Liver (tissue), 8 donors: ENCODE measurements at regions not wholly inside any gene's neighbourhood (a gene's known extent, or its start where the extent isn't known, plus 50 kb on each side); places are given as distances from the start of the nearest gene placed in this dataset.

ENCODE experiments used
- DNase-seq: peaks from one replicate; pipeline ENCODE4 v3.0.0-alpha.2; 2017; ENCODE audit warnings: low spot score
- H3K27ac ChIP-seq, 2 donors: one replicate each; pipeline ENCODE4 v1.7.0; 2013; ENCODE audit warnings: inconsistent platforms in 2 of 2, low read length in 2 of 2, control low read depth in 1 of 2, low read depth in 1 of 2, mild to moderate bottlenecking in 1 of 2
- H3K27me3 ChIP-seq, 4 donors: one replicate each; pipeline versions ENCODE4 v1.6.1 to v1.7.0; 2013; ENCODE audit warnings: low read length in 3 of 4, inconsistent platforms in 1 of 4, mild to moderate bottlenecking in 1 of 4, moderate library complexity in 1 of 4; ENCODE audit not compliant: control insufficient read depth in 4 of 4, insufficient read depth in 4 of 4
- H3K36me3 ChIP-seq, 4 donors: one replicate each; pipeline versions ENCODE4 v1.6.1 to v1.7.0; 2013; ENCODE audit warnings: low read length in 3 of 4, mild to moderate bottlenecking in 3 of 4, low read depth in 1 of 4, moderate library complexity in 1 of 4; ENCODE audit not compliant: control insufficient read depth in 4 of 4, insufficient read depth in 3 of 4
- H3K4me1 ChIP-seq, 4 donors: one replicate each; pipeline versions ENCODE4 v1.6.1 to v1.7.0; 2013; ENCODE audit warnings: low read length in 3 of 4, mild to moderate bottlenecking in 3 of 4, moderate library complexity in 1 of 4; ENCODE audit not compliant: control insufficient read depth in 4 of 4, insufficient read depth in 4 of 4
- H3K4me3 ChIP-seq, 3 donors: one replicate each; pipeline versions ENCODE4 v1.6.1 to v1.7.0; 2013; ENCODE audit warnings: low read length in 3 of 3, control low read depth in 1 of 3, low read depth in 1 of 3, mild to moderate bottlenecking in 1 of 3
- H3K9ac ChIP-seq, 2 donors: one replicate each; pipeline ENCODE4 v1.7.0; 2013; ENCODE audit warnings: low read length in 2 of 2, mild to moderate bottlenecking in 2 of 2, moderate library complexity in 2 of 2, control low read depth in 1 of 2, low read depth in 1 of 2
- H3K9me3 ChIP-seq, 4 donors: one replicate each; pipeline versions ENCODE4 v1.6.1 to v1.7.0; 2013; ENCODE audit warnings: low read length in 3 of 4; ENCODE audit not compliant: control insufficient read depth in 4 of 4
- ATF3 ChIP-seq: IDR thresholded peaks from 2 replicates; pipeline ENCODE4 v1.6.1; 2016; ENCODE audit warnings: antibody characterized with exemption
- CTCF ChIP-seq: fragments of 150-350 bp; IDR thresholded peaks from 2 replicates; pipeline ENCODE4 v1.5.1; 2017; ENCODE audit warnings: improper control_type of control experiment, low read depth, low read length; ENCODE audit not compliant: missing input control
- EGR1 ChIP-seq, 2 donors: IDR thresholded peaks; 2 replicates each; pipeline ENCODE4 v1.6.1; 2016 to 2018; ENCODE audit warnings: antibody characterized with exemption in 2 of 2, low read depth in 2 of 2
- FOXA1 ChIP-seq: IDR thresholded peaks from 2 replicates; pipeline ENCODE4 v1.6.1; 2016; ENCODE audit warnings: antibody characterized with exemption
- FOXA2 ChIP-seq: IDR thresholded peaks from 2 replicates; pipeline ENCODE4 v1.6.1; 2016; ENCODE audit warnings: antibody characterized with exemption
- HNF4A ChIP-seq, 2 donors: conservative IDR thresholded peaks; 2 replicates each; pipeline ENCODE4 v1.6.1; 2016; ENCODE audit warnings: antibody characterized with exemption in 2 of 2, mild to moderate bottlenecking in 2 of 2
- HNF4G ChIP-seq: IDR thresholded peaks from 2 replicates; pipeline ENCODE4 v1.6.1; 2016; ENCODE audit warnings: antibody characterized with exemption
- JUND ChIP-seq, 2 donors: IDR thresholded peaks; 2 replicates each; pipeline ENCODE4 v1.6.1; 2016; ENCODE audit warnings: antibody characterized with exemption in 2 of 2
- MAX ChIP-seq: IDR thresholded peaks from 2 replicates; pipeline ENCODE4 v1.6.1; 2016; ENCODE audit warnings: antibody characterized with exemption
- NR2F2 ChIP-seq: IDR thresholded peaks from 2 replicates; pipeline ENCODE4 v1.6.1; 2016; ENCODE audit warnings: antibody characterized with exemption
- RAD21 ChIP-seq, 2 donors: IDR thresholded peaks; 2 replicates each; pipeline ENCODE4 v1.6.1; 2016; ENCODE audit warnings: antibody characterized with exemption in 2 of 2, mild to moderate bottlenecking in 2 of 2
- REST ChIP-seq: IDR thresholded peaks from 2 replicates; pipeline ENCODE4 v1.6.1; 2016; ENCODE audit warnings: antibody characterized with exemption, mild to moderate bottlenecking
- RXRA ChIP-seq, 2 donors: IDR thresholded peaks; 2 replicates each; pipeline ENCODE4 v1.6.1; 2017 to 2018; ENCODE audit warnings: antibody characterized with exemption in 2 of 2, mild to moderate bottlenecking in 1 of 2
- SP1 ChIP-seq: IDR thresholded peaks from 2 replicates; pipeline ENCODE4 v1.6.1; 2018; ENCODE audit warnings: antibody characterized with exemption, mild to moderate bottlenecking
- ZBTB33 ChIP-seq: IDR thresholded peaks from 2 replicates; pipeline ENCODE4 v1.6.1; 2016; ENCODE audit warnings: antibody characterized with exemption
- WGBS: extraction: QIAGEN DNeasy Blood & Tissue Kit; methylation state at CpG from one replicate; pipeline ENCODE4 v1.1.7; 2013; 5-methylcytosine and 5-hydroxymethylcytosine counted together
- donor health status: healthy.
- donor health status: healthy.
- donor health status: healthy.
- donor health status: healthy.
- donor health status: healthy.

DNA sequence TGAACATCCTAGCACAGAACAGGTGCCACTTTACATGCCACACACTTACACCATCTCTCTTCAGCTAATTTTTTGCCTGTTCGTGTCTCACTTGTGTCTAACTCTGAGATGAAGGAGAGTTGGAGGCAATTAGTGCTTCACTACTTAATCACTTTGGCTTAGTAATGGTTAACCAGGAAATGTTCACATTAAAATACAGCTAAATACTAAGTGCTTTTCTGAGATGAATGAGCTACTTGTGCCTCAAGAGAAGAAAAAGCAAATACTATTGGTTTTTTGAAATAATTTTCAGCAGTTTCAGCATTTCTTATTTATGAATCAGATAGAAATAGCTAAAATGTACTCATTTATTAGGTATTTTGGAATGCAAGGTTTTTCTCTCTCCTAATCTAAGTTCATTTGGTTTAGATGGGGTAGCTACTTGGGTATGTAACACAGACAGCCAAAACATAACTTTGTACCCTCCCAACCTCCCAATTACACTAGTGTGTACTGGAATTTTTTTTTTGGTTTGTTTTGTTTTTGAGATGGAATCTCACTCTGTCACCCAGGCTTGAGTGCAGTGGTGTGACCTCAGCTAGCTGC lies 1474.1 kb upstream of the SEL1L start:
- Histone ChIP-seq H3K4me3 (no peak overlapping the region), H3K4me1 (no peaks in the 10 kb centered on the region), H3K27ac (no peak overlapping the region), H3K36me3 (no peaks in the 10 kb centered on the region), H3K9ac (no peak overlapping the region), H3K9me3 (no peaks in the 10 kb centered on the region), H3K27me3 (no peaks in the 10 kb centered on the region)
- TF ChIP-seq HNF4A (conservative IDR thresholded peaks at IDR 0.05) (no peak), MAX (no peak), REST (no peak), HNF4G (no peak), FOXA2 (no peak), RAD21 (IDR thresholded peaks at IDR 0.05) (no peak), ATF3 (no peak), ZBTB33 (no peak), FOXA1 (no peak), JUND (IDR thresholded peaks at IDR 0.05) (no peak), CTCF (no peak), RXRA (IDR thresholded peaks at IDR 0.05) (no peak), SP1 (no peak), NR2F2 (no peak)
- DNase-seq = no peak
- 78% methylated on average over 1 of the region's 1 CpG for WGBS

DNA sequence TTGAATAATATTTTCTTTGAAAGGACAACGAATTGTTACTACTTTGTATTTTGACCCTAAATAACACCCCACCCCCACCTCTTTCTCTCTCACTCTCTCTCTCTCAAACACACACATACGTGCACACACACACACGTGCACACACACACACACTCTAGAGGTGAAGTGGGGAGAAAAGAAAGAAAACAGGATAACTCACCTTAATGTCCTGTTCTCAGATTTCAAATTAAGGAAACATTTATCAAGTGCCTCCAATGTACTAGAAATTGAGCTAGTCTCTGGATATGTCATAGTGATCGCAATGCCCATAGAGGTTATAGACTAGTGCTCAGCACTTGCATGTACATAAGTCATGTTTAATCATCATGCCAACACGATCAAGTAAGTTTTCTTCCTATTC lies 1483.6 kb upstream of the SEL1L start:
- DNase-seq = no peak
- TF ChIP-seq REST (no peak), EGR1 (IDR thresholded peaks at IDR 0.05; ENCODE audit: low read depth in 2 of 2) (no peak)
- no peak overlapping the region for H3K27ac ChIP-seq
- no peaks in the 10 kb centered on the region for H3K9me3 ChIP-seq
- no peaks in the 10 kb centered on the region for H3K4me1 ChIP-seq
- 73% methylated on average over 5 of the region's 5 CpGs for WGBS
- H3K27me3 ChIP-seq = no peaks in the 10 kb centered on the region
- H3K9ac ChIP-seq = no peak overlapping the region
- no peak overlapping the region for H3K4me3 ChIP-seq
- H3K36me3 ChIP-seq = no peaks in the 10 kb centered on the region
